Skeletal muscle tissue (tissue), 3 donors: ENCODE measurements at regions not wholly inside any gene's neighbourhood (a gene's known extent, or its start where the extent isn't known, plus 50 kb on each side); places are given as distances from the start of the nearest gene placed in this dataset.

Experiments used
- H3K27ac ChIP-seq: one replicate; pipeline ENCODE4 v1.7.0; 2013; ENCODE audit warnings: mild to moderate bottlenecking, low read depth, low read length, inconsistent platforms
- H3K27me3 ChIP-seq, 3 donors: one replicate each; pipeline ENCODE4 v1.7.0; 2013; ENCODE audit warnings: low read length in 3 of 3; ENCODE audit not compliant: control insufficient read depth in 3 of 3, insufficient read depth in 3 of 3
- H3K36me3 ChIP-seq, 3 donors: one replicate each; pipeline ENCODE4 v1.7.0; 2013; ENCODE audit warnings: low read length in 3 of 3; ENCODE audit not compliant: control insufficient read depth in 3 of 3, insufficient read depth in 3 of 3
- H3K4me1 ChIP-seq, 3 donors: one replicate each; pipeline ENCODE4 v1.7.0; 2013; ENCODE audit warnings: low read length in 3 of 3, mild to moderate bottlenecking in 3 of 3; ENCODE audit not compliant: control insufficient read depth in 3 of 3, insufficient read depth in 3 of 3
- H3K4me3 ChIP-seq, 3 donors: one replicate each; pipeline ENCODE4 v1.7.0; 2013; ENCODE audit warnings: low read length in 3 of 3
- H3K9ac ChIP-seq, 3 donors: one replicate each; pipeline ENCODE4 v1.7.0; 2013; ENCODE audit warnings: low read length in 3 of 3, mild to moderate bottlenecking in 3 of 3, moderate library complexity in 2 of 3, low read depth in 1 of 3
- H3K9me3 ChIP-seq, 3 donors: one replicate each; pipeline ENCODE4 v1.7.0; 2013; ENCODE audit warnings: low read length in 3 of 3; ENCODE audit not compliant: control insufficient read depth in 3 of 3
- donor health status: Osteomylitis.

DNA sequence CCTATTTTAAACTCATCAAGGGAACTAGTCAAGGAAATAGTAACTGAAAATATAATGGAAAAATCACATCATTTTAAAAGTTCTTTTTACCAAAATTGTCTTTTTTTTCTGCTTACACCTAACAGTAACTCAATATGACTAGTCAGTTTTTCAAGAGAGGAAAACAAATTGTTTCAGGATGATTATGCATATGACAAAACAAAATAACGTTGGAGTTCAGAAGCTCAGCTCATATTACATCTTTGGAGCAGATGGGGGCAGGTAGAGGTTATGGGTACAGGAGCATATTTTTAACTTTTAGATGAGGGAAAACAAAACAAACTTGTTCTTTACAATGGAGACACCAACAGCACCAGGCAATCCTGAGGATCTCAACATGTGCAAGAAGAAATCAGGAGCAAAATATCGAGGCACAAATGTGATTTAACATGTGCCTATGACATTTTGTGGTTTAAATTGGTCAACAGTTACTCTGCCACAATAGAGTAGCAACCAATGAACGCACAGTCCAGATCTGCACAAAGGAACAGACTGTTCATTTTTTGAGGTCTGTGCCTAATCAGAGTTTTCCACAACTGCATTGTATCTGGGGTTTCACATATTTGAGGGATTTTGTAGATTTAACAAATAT is 659.0 kb downstream of the ANXA1 start:
- Histone ChIP-seq H3K9ac (no peak overlapping the region), H3K9me3 (no peaks in the 10 kb centered on the region), H3K27ac (no peak overlapping the region), H3K4me1 (no peaks in the 10 kb centered on the region), H3K4me3 (no peak overlapping the region), H3K36me3 (no peaks in the 10 kb centered on the region), H3K27me3 (no peaks in the 10 kb centered on the region)

DNA sequence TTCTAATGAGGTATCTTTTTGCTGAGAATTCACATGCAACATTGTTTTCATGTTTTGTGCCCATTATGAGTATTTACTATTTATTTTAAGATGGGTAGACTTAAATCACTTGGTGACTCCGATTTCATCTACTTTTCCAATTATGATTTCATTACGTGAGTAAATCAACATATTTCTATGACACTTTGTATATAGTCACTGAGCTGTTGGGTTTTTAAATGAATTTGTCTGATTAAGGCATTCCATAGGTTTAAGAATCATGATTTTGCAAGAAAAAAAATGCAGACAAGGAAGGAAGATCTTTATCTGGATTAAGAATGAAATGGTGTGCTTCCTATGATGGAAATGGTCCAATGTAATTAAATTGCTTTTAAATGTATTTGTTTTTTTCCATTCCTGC is 661.9 kb downstream of the ANXA1 start:
- H3K27ac ChIP-seq, result no peak overlapping the region
- no peaks in the 10 kb centered on the region for H3K9me3 ChIP-seq
- no peak overlapping the region for H3K9ac ChIP-seq
- no peak overlapping the region for H3K4me3 ChIP-seq
- H3K4me1 ChIP-seq, result no peaks in the 10 kb centered on the region
- no peaks in the 10 kb centered on the region for H3K27me3 ChIP-seq
- no peaks in the 10 kb centered on the region for H3K36me3 ChIP-seq

DNA sequence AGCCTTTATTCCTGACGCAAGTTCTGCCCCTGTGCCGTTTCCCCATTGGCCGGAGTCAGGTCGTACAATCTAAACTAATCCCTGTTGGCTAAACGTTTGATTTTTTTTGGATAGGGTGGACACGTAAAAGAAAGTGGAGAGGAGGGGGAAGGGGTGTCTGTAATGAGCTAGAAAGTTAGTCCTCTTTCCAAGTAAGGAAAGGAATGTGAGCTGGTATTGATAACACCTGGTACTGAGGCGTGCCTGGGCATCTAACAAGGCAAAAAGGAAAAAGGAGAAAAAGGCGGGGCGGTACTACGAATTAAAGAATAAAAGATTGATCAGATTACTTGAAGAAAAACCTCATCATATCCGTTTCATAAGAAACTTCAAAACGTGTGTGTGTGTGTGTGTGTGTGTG is 665.2 kb downstream of the ANXA1 start:
- Histone ChIP-seq H3K4me1 (no peaks in the 10 kb centered on the region), H3K9me3 (no peaks in the 10 kb centered on the region), H3K36me3 (no peaks in the 10 kb centered on the region), H3K9ac (no peak overlapping the region), H3K4me3 (no peak overlapping the region), H3K27me3 (no peaks in the 10 kb centered on the region), H3K27ac (no peak overlapping the region)

DNA sequence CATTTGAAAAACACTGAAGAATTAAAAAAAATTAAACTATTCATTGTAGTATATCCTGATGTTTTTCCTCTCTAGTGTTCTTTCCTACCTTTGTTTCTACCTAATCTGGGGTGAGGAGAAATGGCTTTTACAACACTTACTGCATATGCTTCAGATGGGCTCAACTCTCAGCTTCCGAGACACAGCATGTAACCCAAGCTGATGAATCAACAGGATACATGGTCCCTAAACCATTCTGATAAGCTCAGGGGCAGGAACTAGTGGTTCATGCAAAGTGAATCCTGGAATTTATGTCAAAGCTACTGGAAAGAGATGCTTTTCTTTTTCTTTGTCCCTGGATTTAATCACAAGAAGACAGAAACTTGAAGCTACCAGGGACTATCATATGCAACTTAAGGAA is 672.5 kb upstream of the RORB start:
- H3K9me3 ChIP-seq, result no peaks in the 10 kb centered on the region
- no peaks in the 10 kb centered on the region for H3K27me3 ChIP-seq
- H3K4me3 ChIP-seq, result no peak overlapping the region
- H3K4me1 ChIP-seq, result no peaks in the 10 kb centered on the region
- H3K9ac ChIP-seq, result no peak overlapping the region
- no peak overlapping the region for H3K27ac ChIP-seq
- H3K36me3 ChIP-seq, result no peaks in the 10 kb centered on the region

DNA sequence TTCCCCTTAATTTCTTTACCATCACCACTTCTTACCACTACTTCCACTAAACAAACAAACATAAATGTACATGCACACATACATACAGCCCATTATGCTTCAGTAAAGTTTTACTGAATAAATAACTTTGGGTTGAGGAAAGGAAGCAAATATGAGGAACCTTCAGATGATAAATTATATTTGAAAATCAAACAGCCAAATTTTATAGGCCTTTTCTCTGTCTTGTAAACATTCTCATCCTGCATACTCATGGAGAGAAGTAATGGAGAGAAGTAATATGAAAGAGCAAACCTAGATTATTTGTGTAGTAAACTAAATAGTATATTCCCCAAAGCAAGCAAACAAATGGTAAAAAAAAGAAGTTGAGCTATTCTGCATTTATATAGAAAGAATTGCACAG is 658.3 kb upstream of the RORB start:
- H3K9ac ChIP-seq, result no peak overlapping the region
- H3K36me3 ChIP-seq, result no peaks in the 10 kb centered on the region
- H3K4me3 ChIP-seq, result no peak overlapping the region
- no peaks in the 10 kb centered on the region for H3K27me3 ChIP-seq
- H3K27ac ChIP-seq, result no peak overlapping the region
- H3K4me1 ChIP-seq, result no peaks in the 10 kb centered on the region
- no peaks in the 10 kb centered on the region for H3K9me3 ChIP-seq

DNA sequence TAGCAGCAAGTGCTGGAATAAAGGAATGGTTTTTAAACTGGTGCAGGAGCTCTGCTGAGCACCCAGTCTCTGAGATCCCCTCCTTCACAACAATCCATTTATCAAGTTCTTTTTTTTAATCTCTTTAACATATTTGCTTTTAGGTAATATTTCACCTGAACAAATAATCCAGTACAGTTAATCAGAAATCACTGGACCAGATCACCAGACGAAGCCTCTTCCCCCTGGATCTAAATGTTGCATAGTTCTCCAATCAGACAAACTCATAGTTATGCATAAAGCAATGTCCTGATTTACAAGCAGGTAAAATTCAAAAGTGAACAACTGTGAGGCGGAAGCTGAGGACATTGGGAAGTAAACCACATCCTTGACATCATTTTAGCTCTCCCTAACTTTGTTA is 657.7 kb upstream of the RORB start:
- Histone ChIP-seq H3K4me3 (no peak overlapping the region), H3K36me3 (no peaks in the 10 kb centered on the region), H3K27me3 (no peaks in the 10 kb centered on the region), H3K27ac (no peak overlapping the region), H3K4me1 (no peaks in the 10 kb centered on the region), H3K9me3 (no peaks in the 10 kb centered on the region), H3K9ac (no peak overlapping the region)

DNA sequence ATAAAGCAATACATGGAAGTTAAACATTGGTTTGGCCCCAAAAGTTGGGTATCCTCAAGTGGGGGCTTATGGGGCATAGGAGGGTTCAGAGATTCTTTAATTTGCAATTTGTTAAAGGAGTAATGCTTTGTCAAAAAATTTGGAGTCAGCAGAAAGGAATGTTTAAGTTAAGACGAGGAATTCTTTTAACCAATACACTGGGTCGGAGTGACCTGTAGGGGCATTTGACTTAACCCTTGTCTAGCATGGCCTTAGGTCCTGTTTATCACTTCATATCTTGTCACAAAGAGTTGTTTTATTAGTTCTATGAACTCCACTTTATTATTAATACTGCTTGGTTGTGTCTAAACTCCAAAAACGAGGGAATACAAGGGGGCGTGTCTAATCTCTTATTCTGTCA is 656.1 kb upstream of the RORB start:
- H3K9me3 ChIP-seq, result no peaks in the 10 kb centered on the region
- no peak overlapping the region for H3K27ac ChIP-seq
- no peaks in the 10 kb centered on the region for H3K4me1 ChIP-seq
- H3K9ac ChIP-seq, result no peak overlapping the region
- H3K4me3 ChIP-seq, result no peak overlapping the region
- H3K27me3 ChIP-seq, result no peaks in the 10 kb centered on the region
- no peaks in the 10 kb centered on the region for H3K36me3 ChIP-seq

DNA sequence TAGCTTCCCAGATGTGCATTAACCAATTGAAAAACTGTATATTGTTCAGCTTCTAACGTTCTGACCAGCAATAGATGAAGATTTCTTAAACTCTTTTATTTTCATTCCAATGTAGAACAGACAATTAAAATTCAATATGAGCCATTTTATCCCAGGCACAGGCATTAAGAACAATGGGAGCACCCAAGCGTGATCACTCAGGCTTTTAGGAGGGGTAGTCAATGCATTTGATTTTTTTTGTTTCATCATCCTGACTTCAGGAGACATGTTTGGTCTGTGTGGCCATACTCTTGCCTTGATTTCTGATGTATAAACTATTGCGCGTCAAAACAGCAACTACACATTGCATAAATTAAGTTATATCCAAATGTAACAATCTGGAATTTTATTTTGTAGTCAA is 653.0 kb upstream of the RORB start:
- Histone ChIP-seq H3K9me3 (no peaks in the 10 kb centered on the region), H3K4me1 (no peaks in the 10 kb centered on the region), H3K27ac (no peak overlapping the region), H3K27me3 (no peaks in the 10 kb centered on the region), H3K4me3 (no peak overlapping the region), H3K9ac (no peak overlapping the region), H3K36me3 (no peaks in the 10 kb centered on the region)

DNA sequence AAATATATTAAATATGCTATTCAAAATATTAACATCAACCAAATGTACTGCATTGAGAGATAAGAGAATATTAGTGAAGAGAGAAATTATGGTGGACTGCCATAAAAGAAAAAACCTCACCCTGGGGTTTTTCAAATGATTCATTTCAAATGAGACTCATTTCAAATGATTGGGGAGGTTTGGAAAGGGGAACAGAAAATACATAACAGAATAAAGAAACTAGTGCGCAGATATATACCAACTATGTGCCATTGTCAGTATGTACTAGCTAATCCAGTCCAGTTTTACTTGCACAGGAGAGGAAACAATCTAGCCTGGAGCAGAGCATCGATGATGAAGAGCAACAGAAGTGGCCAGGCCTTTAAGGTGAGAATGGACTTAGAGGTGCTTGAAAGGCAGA is 651.6 kb upstream of the RORB start:
- no peaks in the 10 kb centered on the region for H3K4me1 ChIP-seq

DNA sequence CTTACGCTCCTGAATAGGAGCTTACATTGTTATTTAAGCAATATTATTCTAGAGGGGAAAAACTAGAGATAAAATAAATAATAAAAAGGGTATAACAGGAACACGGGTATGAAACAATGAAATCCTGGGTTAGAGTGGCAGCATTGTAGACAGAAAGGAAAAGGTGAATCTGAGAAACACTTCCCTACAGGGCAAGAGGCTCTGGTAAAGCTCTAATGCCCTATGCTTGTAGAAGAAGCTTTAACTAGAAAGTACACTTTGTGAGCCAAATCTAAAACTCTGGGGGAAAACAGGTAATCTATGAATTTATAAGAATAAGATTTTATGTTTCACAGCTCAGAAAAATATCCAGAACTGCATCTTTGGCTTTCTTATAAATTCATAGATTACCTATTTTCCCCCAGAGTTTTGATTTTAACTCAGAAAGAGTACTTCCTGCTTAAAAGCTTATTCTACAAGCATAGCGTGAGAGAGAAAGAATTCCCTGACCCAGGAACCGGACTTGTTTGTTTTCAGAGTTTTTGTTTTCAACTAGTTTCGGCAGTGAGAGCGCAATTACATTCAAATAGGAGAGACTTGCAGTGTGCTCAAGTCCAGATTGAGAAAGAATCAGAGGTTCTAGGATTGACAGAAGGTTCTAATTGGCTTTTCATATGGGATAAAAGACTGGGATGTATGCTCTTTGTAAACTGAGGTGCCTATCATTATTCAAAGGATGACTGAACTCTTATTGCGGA is 651.0 kb upstream of the RORB start:
- Histone ChIP-seq H3K4me1 (no peaks in the 10 kb centered on the region), H3K9ac (no peak overlapping the region), H3K4me3 (no peak overlapping the region), H3K27ac (no peak overlapping the region), H3K9me3 (no peaks in the 10 kb centered on the region), H3K36me3 (no peaks in the 10 kb centered on the region), H3K27me3 (no peaks in the 10 kb centered on the region)

More for the DNA sequence above, 651.6 kb upstream of the RORB start:
- no peaks in the 10 kb centered on the region for H3K36me3 ChIP-seq
- no peak overlapping the region for H3K27ac ChIP-seq
- no peaks in the 10 kb centered on the region for H3K27me3 ChIP-seq
- H3K9me3 ChIP-seq, result no peaks in the 10 kb centered on the region
- H3K9ac ChIP-seq, result no peak overlapping the region
- H3K4me3 ChIP-seq, result no peak overlapping the region
